ENCODE measurements at regions not wholly inside any gene's neighbourhood (a gene's known extent, or its start where the extent isn't known, plus 50 kb on each side); places are given as distances from the start of the nearest gene placed in this dataset.

DNA sequence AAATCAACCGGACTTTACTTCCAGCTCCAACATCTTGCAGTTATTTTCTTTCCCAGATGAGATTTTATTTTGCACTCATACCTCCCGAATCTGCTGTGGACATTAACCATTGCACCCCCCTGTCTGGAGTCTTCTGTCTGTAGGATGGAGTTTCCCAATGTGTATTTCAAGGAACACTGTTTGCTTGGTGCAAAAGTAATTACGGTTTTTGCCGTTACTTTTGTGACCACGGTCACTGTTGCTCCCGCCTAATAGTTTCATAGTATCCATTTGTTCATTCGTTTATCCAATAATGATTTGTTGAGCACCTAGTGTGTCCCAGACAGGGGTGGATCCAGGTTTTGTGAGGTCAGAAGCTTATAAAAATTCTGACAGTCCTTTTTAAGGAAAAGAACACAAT lies 90.3 kb upstream of the BCL11A start:
- TF ChIP-seq, protein P1, sequence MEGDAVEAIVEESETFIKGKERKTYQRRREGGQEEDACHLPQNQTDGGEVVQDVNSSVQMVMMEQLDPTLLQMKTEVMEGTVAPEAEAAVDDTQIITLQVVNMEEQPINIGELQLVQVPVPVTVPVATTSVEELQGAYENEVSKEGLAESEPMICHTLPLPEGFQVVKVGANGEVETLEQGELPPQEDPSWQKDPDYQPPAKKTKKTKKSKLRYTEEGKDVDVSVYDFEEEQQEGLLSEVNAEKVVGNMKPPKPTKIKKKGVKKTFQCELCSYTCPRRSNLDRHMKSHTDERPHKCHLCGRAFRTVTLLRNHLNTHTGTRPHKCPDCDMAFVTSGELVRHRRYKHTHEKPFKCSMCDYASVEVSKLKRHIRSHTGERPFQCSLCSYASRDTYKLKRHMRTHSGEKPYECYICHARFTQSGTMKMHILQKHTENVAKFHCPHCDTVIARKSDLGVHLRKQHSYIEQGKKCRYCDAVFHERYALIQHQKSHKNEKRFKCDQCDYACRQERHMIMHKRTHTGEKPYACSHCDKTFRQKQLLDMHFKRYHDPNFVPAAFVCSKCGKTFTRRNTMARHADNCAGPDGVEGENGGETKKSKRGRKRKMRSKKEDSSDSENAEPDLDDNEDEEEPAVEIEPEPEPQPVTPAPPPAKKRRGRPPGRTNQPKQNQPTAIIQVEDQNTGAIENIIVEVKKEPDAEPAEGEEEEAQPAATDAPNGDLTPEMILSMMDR (IDR thresholded peaks at IDR 0.05; ENCODE audit: extremely low read depth, low read depth, low read length) = no peak
- H3K9me3 ChIP-seq (ENCODE audit: low read depth, low read length) = no peaks in the 10 kb centered on the region
- H3K27me3 ChIP-seq (ENCODE audit: insufficient read depth, low read length) = peaks cover 13% of the 10 kb centered on the region
- no peak overlapping the region for H3K4me3 ChIP-seq (ENCODE audit: insufficient read depth, low read length)
- no peak overlapping the region for H2AFZ ChIP-seq (ENCODE audit: low read length)
- no peak overlapping the region for H3K27ac ChIP-seq (ENCODE audit: low read depth, low read length)
- H3K36me3 ChIP-seq (ENCODE audit: insufficient read depth, low read length) = no peaks in the 10 kb centered on the region
- DNase-seq (ENCODE audit: insufficient read length, low spot score, missing footprints) = no peak
- H3K4me1 ChIP-seq (ENCODE audit: insufficient read depth, low read length) = no peaks in the 10 kb centered on the region
- no peak overlapping the region for H3K4me2 ChIP-seq (ENCODE audit: insufficient read depth, low read length)
- H4K20me1 ChIP-seq (ENCODE audit: insufficient read depth, low read length) = no peaks in the 10 kb centered on the region
- H3K79me2 ChIP-seq (ENCODE audit: insufficient read depth, low read length) = no peaks in the 10 kb centered on the region

DNA sequence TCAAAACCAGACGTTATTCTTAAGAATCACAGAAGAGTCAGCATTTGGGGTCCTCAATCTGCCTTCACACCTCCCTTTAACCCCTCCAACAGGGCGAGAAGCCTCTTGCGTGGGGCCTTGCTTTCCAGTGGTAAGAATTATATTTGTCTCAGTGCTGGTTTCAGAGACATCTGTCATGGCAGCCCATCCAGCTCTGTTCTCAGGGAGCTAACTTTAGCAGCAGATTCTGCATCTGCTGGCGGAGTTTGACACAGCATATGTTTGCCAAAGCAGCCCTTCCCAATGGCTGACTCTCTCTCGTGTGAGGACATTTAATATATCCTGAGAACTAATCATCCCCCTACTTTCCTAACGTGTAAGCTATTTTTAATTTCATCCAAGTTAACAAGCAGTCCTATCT lies 91.5 kb upstream of the BCL11A start:
- no peak overlapping the region for H3K4me3 ChIP-seq (ENCODE audit: insufficient read depth, low read length)
- H3K27me3 ChIP-seq (ENCODE audit: insufficient read depth, low read length) = peaks cover 13% of the 10 kb centered on the region
- H3K9me3 ChIP-seq (ENCODE audit: low read depth, low read length) = no peaks in the 10 kb centered on the region
- no peaks in the 10 kb centered on the region for H3K4me1 ChIP-seq (ENCODE audit: insufficient read depth, low read length)
- TF ChIP-seq, protein P1 (IDR thresholded peaks at IDR 0.05; ENCODE audit: extremely low read depth, low read depth, low read length) = no peak
- H3K4me2 ChIP-seq (ENCODE audit: insufficient read depth, low read length) = no peak overlapping the region
- H2AFZ ChIP-seq (ENCODE audit: low read length) = no peak overlapping the region
- no peak overlapping the region for H3K27ac ChIP-seq (ENCODE audit: low read depth, low read length)
- no peaks in the 10 kb centered on the region for H4K20me1 ChIP-seq (ENCODE audit: insufficient read depth, low read length)
- no peak for DNase-seq (ENCODE audit: insufficient read length, low spot score, missing footprints)
- no peaks in the 10 kb centered on the region for H3K36me3 ChIP-seq (ENCODE audit: insufficient read depth, low read length)
- no peaks in the 10 kb centered on the region for H3K79me2 ChIP-seq (ENCODE audit: insufficient read depth, low read length)

DNA sequence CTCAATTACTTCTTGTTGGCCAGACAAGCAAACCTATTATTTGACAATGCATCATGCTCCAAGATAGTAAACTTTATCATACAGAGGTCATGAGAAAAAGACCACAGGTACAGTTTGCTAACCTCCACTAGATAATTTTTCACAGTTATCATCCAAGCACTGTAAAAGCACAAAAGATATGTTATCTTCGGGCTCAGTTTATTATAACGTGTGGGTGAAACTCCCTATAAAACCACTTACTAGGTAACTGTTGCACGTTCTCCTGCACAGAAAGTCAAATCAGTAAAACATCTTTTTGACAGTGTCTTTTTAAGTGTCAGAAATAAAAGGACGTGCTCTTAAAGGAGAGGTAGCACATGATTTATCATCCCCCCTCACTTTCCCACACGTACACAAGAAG lies 94.7 kb upstream of the BCL11A start:
- no peak overlapping the region for H3K4me2 ChIP-seq (ENCODE audit: insufficient read depth, low read length)
- no peak overlapping the region for H3K27ac ChIP-seq (ENCODE audit: low read depth, low read length)
- H3K9me3 ChIP-seq (ENCODE audit: low read depth, low read length) = no peaks in the 10 kb centered on the region
- no peaks in the 10 kb centered on the region for H3K79me2 ChIP-seq (ENCODE audit: insufficient read depth, low read length)
- DNase-seq (ENCODE audit: insufficient read length, low spot score, missing footprints) = no peak
- no peaks in the 10 kb centered on the region for H3K36me3 ChIP-seq (ENCODE audit: insufficient read depth, low read length)
- no peaks in the 10 kb centered on the region for H4K20me1 ChIP-seq (ENCODE audit: insufficient read depth, low read length)
- peaks cover 16% of the 10 kb centered on the region for H3K27me3 ChIP-seq (ENCODE audit: insufficient read depth, low read length)
- H3K4me1 ChIP-seq (ENCODE audit: insufficient read depth, low read length) = no peaks in the 10 kb centered on the region
- H2AFZ ChIP-seq (ENCODE audit: low read length) = no peak overlapping the region
- TF ChIP-seq, protein P1 (IDR thresholded peaks at IDR 0.05; ENCODE audit: extremely low read depth, low read depth, low read length) = no peak
- no peak overlapping the region for H3K4me3 ChIP-seq (ENCODE audit: insufficient read depth, low read length)

DNA sequence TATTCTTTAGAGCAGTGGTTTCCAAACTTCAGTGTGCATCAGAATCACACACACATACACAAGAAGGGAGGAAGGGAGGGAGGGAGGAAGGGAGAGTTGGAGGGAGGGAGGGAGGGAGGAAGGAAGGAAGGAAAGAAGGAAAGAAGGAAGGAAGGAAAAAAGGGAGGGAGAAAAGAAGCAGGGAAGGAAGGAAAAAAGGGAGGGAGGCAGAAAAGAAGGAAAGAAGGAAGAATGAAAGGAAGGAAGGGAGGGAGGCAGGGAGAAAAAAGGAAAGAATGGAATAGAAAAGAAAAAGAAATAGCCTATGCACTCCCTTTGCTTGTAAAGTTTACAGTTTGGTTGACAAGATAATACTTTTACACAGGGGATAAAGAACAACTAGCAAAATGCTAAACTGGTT lies 96.3 kb upstream of the BCL11A start:
- H3K9me3 ChIP-seq (ENCODE audit: low read depth, low read length) = no peaks in the 10 kb centered on the region
- no peak for DNase-seq (ENCODE audit: insufficient read length, low spot score, missing footprints)
- H3K4me3 ChIP-seq (ENCODE audit: insufficient read depth, low read length) = no peak overlapping the region
- no peaks in the 10 kb centered on the region for H3K4me1 ChIP-seq (ENCODE audit: insufficient read depth, low read length)
- no peaks in the 10 kb centered on the region for H3K79me2 ChIP-seq (ENCODE audit: insufficient read depth, low read length)
- TF ChIP-seq, protein P1 (IDR thresholded peaks at IDR 0.05; ENCODE audit: extremely low read depth, low read depth, low read length) = no peak
- H4K20me1 ChIP-seq (ENCODE audit: insufficient read depth, low read length) = no peaks in the 10 kb centered on the region
- no peak overlapping the region for H2AFZ ChIP-seq (ENCODE audit: low read length)
- H3K27me3 ChIP-seq (ENCODE audit: insufficient read depth, low read length) = peaks cover 14% of the 10 kb centered on the region
- H3K36me3 ChIP-seq (ENCODE audit: insufficient read depth, low read length) = no peaks in the 10 kb centered on the region
- H3K27ac ChIP-seq (ENCODE audit: low read depth, low read length) = no peak overlapping the region
- H3K4me2 ChIP-seq (ENCODE audit: insufficient read depth, low read length) = no peak overlapping the region

Measured in osteoblast (primary cell).